Stomach (tissue), 8 donors: ENCODE measurements at regions not wholly inside any gene's neighbourhood (a gene's known extent, or its start where the extent isn't known, plus 50 kb on each side); places are given as distances from the start of the nearest gene placed in this dataset.

Experiments
- DNase-seq, 2 donors: peaks; one replicate each; pipeline versions ENCODE4 v3.0.0 to v3.0.0-alpha.2; 2013 to 2019
- H3K27ac ChIP-seq, 5 donors: fragments of 200-600 bp in 4 of 5; sonication (generic) in 4 of 5; one replicate each; pipeline ENCODE4 v1.5.1; 2013 to 2019; ENCODE audit warnings: mild to moderate bottlenecking in 1 of 5, moderate library complexity in 1 of 5
- H3K27me3 ChIP-seq, 3 donors: fragments of 200-600 bp; sonication (generic); one replicate each; pipeline ENCODE4 v1.5.1; 2017 to 2019; ENCODE audit warnings: mixed run types in 1 of 3
- H3K36me3 ChIP-seq, 4 donors: fragments of 200-600 bp; sonication (generic); 1 replicate in 3 of 4; 2 replicates in 1 of 4; pipeline ENCODE4 v1.5.1; 2016 to 2019
- H3K4me1 ChIP-seq, 4 donors: fragments of 200-600 bp; sonication (generic); one replicate each; pipeline ENCODE4 v1.5.1; 2016 to 2019
- H3K4me3 ChIP-seq, 4 donors: fragments of 200-600 bp; sonication (generic) in 3 of 4; one replicate each; pipeline ENCODE4 v1.5.1; 2016 to 2019; ENCODE audit warnings: mild to moderate bottlenecking in 1 of 4
- H3K9me3 ChIP-seq, 4 donors: fragments of 200-600 bp; sonication (generic); one replicate each; pipeline ENCODE4 v1.5.1; 2016 to 2019
- CTCF ChIP-seq, 7 experiments: fragments of 450-650 bp in 4 of 7; fragments of 200-600 bp in 3 of 7; sonication (generic) in 3 of 7; IDR thresholded peaks; one replicate each; pipeline ENCODE4 v1.5.1; 2016 to 2019; ENCODE audit warnings: antibody characterized with exemption in 7 of 7, control low read depth in 2 of 7, mild to moderate bottlenecking in 1 of 7
- EP300 ChIP-seq: sonication (generic); formaldehyde crosslinking; IDR thresholded peaks from one replicate; pipeline ENCODE4 v1.6.1; 2017; ENCODE audit warnings: antibody characterized with exemption
- POLR2A ChIP-seq, 4 donors: fragments of 450-650 bp; IDR thresholded peaks; one replicate each; pipeline ENCODE4 v1.6.1; 2016; ENCODE audit warnings: antibody characterized with exemption in 4 of 4, control low read depth in 2 of 4, mild to moderate bottlenecking in 1 of 4, moderate library complexity in 1 of 4
- POLR2AphosphoS5 ChIP-seq, 3 donors: sonication (generic); formaldehyde crosslinking; IDR thresholded peaks; one replicate each; pipeline ENCODE4 v1.6.1; 2016; ENCODE audit warnings: antibody characterized with exemption in 3 of 3
- WGBS, 5 donors: extraction: QIAGEN DNeasy Blood & Tissue Kit in 3 of 5; methylation state at CpG; one replicate each; pipeline versions ENCODE4 v1.1.5 to v1.1.7; 2013 to 2018; 5-methylcytosine and 5-hydroxymethylcytosine counted together
- intact Hi-C: fragments of 100-400 bp; cut with DNase I; formaldehyde crosslinking; loops from one replicate; pipeline ENCODE4 v1.15.1; 2023; ENCODE audit warnings: low total_unique reads
- donor health status: healthy with polysubstance abuse.
- donor health status: Bipolar disorder and iron deficiency.
- donor health status: healthy.

DNA sequence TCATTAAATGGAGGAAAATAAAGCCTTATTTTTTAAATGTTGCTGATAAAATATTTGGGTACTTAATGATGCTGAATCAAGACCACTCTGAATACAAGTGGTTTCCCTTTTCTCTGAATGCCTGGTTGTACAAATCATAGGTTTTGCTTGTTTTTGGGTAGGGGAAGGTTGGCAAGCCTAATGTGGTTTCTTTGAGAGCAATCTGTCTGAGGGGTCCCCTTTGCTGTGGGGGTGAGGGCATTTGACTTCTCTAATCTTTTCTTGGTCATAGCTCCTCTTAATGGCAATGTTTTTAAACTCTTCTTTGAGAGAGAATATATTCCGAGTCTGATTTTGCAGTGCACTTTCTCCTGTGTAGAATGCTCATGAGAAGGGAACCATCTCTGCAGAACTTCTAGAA, 99.2 kb downstream of the SOX4 start:
- no peaks in the 10 kb centered on the region for H3K27me3 ChIP-seq
- H3K27ac ChIP-seq, result no peak overlapping the region
- H3K4me1 ChIP-seq, result no peaks in the 10 kb centered on the region
- WGBS, 5 donors, result 71 to 77% (median 73%) methylated on average over 1 of the region's 1 CpG
- no peaks in the 10 kb centered on the region for H3K36me3 ChIP-seq
- peaks cover 0 to 7% (median 6%) of the 10 kb centered on the region in 4 donors for H3K9me3 ChIP-seq
- TF ChIP-seq POLR2AphosphoS5 (IDR thresholded peaks at IDR 0.05) (no peak), CTCF (IDR thresholded peaks at IDR 0.05) (no peak), EP300 (no peak), POLR2A (IDR thresholded peaks at IDR 0.05) (no peak)
- H3K4me3 ChIP-seq, result no peak overlapping the region
- intact Hi-C loops, result no loop called here
- DNase-seq, result no peak

DNA sequence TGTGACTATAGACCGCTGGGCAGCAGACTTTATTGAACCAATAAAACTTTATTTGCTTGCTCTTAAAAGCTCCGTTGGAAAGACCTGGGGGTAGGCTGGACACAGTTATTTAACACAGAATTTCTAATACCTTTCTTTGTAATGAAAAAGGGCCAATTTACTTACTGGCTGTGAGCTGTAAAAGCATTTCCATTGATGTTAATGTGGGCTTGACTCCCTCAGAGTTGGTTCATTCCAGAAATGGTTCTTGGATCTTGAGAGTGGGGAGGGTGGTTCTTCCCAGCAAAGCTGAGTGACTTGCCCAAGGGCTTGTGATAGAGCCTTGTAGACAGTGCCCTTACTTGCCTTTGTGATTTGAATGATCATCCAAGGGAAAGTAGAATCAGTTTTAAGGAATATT, 100.6 kb downstream of the SOX4 start:
- Histone ChIP-seq H3K27ac (no peak overlapping the region), H3K27me3 (no peaks in the 10 kb centered on the region), H3K36me3 (no peaks in the 10 kb centered on the region), H3K9me3 (no peaks in the 10 kb centered on the region), H3K4me1 (no peaks in the 10 kb centered on the region), H3K4me3 (no peak overlapping the region)
- no peak for TF ChIP-seq EP300
- TF ChIP-seq POLR2A (IDR thresholded peaks at IDR 0.05), result no peak
- no peak for TF ChIP-seq POLR2AphosphoS5 (IDR thresholded peaks at IDR 0.05)
- no peak for TF ChIP-seq CTCF (IDR thresholded peaks at IDR 0.05)
- intact Hi-C loops, result no loop called here
- DNase-seq, result no peak
- 86 to 93% (median 90%) methylated on average over 2 of the region's 2 CpGs for WGBS, 5 donors

- Histone ChIP-seq H3K36me3 (no peaks in the 10 kb centered on the region), H3K9me3 (no peaks in the 10 kb centered on the region), H3K27ac (no peak overlapping the region), H3K4me1 (no peaks in the 10 kb centered on the region), H3K4me3 (no peak overlapping the region), H3K27me3 (no peaks in the 10 kb centered on the region)
- WGBS, 5 donors, result 45 to 56% (median 51%) methylated on average over 3 of the region's 3 CpGs
- TF ChIP-seq POLR2A (IDR thresholded peaks at IDR 0.05) (no peak), POLR2AphosphoS5 (IDR thresholded peaks at IDR 0.05) (no peak), EP300 (no peak), CTCF (IDR thresholded peaks at IDR 0.05) (no peak)
- intact Hi-C loops, result no loop called here
- no peak for DNase-seq
These were observed 114.2 kb downstream of the SOX4 start for GRCh38 chr6:21707524-21708319.

DNA sequence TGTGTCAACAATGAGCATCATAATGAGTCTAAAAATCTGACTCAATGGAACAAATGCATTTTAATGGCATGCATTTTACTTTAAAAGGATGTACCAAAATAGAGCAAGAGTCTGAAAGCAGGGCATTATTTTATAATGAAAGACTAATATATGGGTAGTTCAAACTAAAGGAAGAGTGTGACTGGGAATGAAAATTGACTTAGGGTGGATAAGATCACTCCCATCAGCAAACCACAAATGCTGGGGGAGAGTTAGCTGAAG, 114.7 kb downstream of the SOX4 start:
- no peak overlapping the region for H3K4me3 ChIP-seq
- H3K27ac ChIP-seq, result no peak overlapping the region
- no peaks in the 10 kb centered on the region for H3K36me3 ChIP-seq
- H3K27me3 ChIP-seq, result no peaks in the 10 kb centered on the region
- no peaks in the 10 kb centered on the region for H3K4me1 ChIP-seq
- intact Hi-C loops, result no loop called here
- H3K9me3 ChIP-seq, result no peaks in the 10 kb centered on the region
- TF ChIP-seq EP300, result no peak
- no peak for TF ChIP-seq CTCF (IDR thresholded peaks at IDR 0.05)
- TF ChIP-seq POLR2AphosphoS5 (IDR thresholded peaks at IDR 0.05), result no peak
- no peak for TF ChIP-seq POLR2A (IDR thresholded peaks at IDR 0.05)
- DNase-seq, result no peak
